Fibroblast of skin of abdomen (primary cell): ENCODE measurements at regions not wholly inside any gene's neighbourhood (a gene's known extent, or its start where the extent isn't known, plus 50 kb on each side); places are given as distances from the start of the nearest gene placed in this dataset.
A peak's percentile ranks its signal among the peaks of the same experiment; 100 is the strongest.
"Not testable (repeated sequence)": the region's sequence is repeated elsewhere in the genome, so short reads cannot be mapped to it uniquely, and the experiment has no call there.

ENCODE experiments used
- DNase-seq: peaks from one replicate; pipeline ENCODE4 v3.0.0-alpha.2; 2013

GRCh38 chr6:57870083-57870482, 552.7 kb downstream of the PRIM2 start:
- DNase-seq: not testable (repeated sequence)

- DNase-seq: not testable (repeated sequence)
Observed at GRCh38 chr6:57873424-57873823, 556.0 kb downstream of the PRIM2 start.

GRCh38 chr6:57876659-57877058, 559.2 kb downstream of the PRIM2 start:
- not testable (repeated sequence) for DNase-seq

GRCh38 chr6:57877729-57878128, 560.3 kb downstream of the PRIM2 start:
- DNase-seq: not testable (repeated sequence)

- DNase-seq: not testable (repeated sequence)
Observed at GRCh38 chr6:57878792-57879191, 561.4 kb downstream of the PRIM2 start.

- DNase-seq: not testable (repeated sequence)
Observed at GRCh38 chr6:57898850-57899249, 581.4 kb downstream of the PRIM2 start.

- peak; percentile 28 for DNase-seq
Observed at GRCh38 chr6:57900687-57901399, 583.4 kb downstream of the PRIM2 start.

GRCh38 chr6:57901445-57901844, 584.0 kb downstream of the PRIM2 start:
- DNase-seq: peak; percentile 79

- not testable (repeated sequence) for DNase-seq
Observed at GRCh38 chr6:57904356-57904755, 586.9 kb downstream of the PRIM2 start.

- DNase-seq: not testable (repeated sequence)
Observed at GRCh38 chr6:57915300-57915699, 597.9 kb downstream of the PRIM2 start.

- DNase-seq: not testable (repeated sequence)
Observed at GRCh38 chr6:57942966-57943365, 625.5 kb downstream of the PRIM2 start.

- DNase-seq: not testable (repeated sequence)
Observed at GRCh38 chr6:57946084-57946768, 628.8 kb downstream of the PRIM2 start.

- DNase-seq: not testable (repeated sequence)
Observed at GRCh38 chr6:57946769-57947091, 629.3 kb downstream of the PRIM2 start.

GRCh38 chr6:57948481-57948880, 631.1 kb downstream of the PRIM2 start:
- not testable (repeated sequence) for DNase-seq

GRCh38 chr6:57950430-57950829, 633.0 kb downstream of the PRIM2 start:
- DNase-seq: not testable (repeated sequence)

GRCh38 chr6:57966757-57967156, 649.3 kb downstream of the PRIM2 start:
- DNase-seq: peak; percentile 2

GRCh38 chr6:57971956-57972355, 654.5 kb downstream of the PRIM2 start:
- not testable (repeated sequence) for DNase-seq

- no peak for DNase-seq
Observed at GRCh38 chr6:57974653-57975052, 657.2 kb downstream of the PRIM2 start.

- not testable (repeated sequence) for DNase-seq
Observed at GRCh38 chr6:57975127-57975526, 657.7 kb downstream of the PRIM2 start.

GRCh38 chr6:57976371-57976770, 658.9 kb downstream of the PRIM2 start:
- DNase-seq: not testable (repeated sequence)

GRCh38 chr6:57983603-57984002, 666.2 kb downstream of the PRIM2 start:
- DNase-seq: peak; percentile 37

- not testable (repeated sequence) for DNase-seq
Observed at GRCh38 chr6:57984575-57984974, 667.1 kb downstream of the PRIM2 start.

- DNase-seq: not testable (repeated sequence)
Observed at GRCh38 chr6:57985734-57986133, 668.3 kb downstream of the PRIM2 start.

GRCh38 chr6:57986584-57986983, 669.2 kb downstream of the PRIM2 start:
- not testable (repeated sequence) for DNase-seq
